ENCODE measurements at regions not wholly inside any gene's neighbourhood (a gene's known extent, or its start where the extent isn't known, plus 50 kb on each side); places are given as distances from the start of the nearest gene placed in this dataset.

GRCh38 chr3:73291541-73291940 lies 230.1 kb downstream of the EBLN2 start:
- no peak for TF ChIP-seq CTCF (conservative IDR thresholded peaks at IDR 0.05; ENCODE audit: low read length)
- no peak overlapping the region for H3K4me3 ChIP-seq (ENCODE audit: low read length)
- DNase-seq (ENCODE audit: low read depth) = no peak

GRCh38 chr3:73292220-73292619 lies 230.8 kb downstream of the EBLN2 start:
- no peak for TF ChIP-seq CTCF (conservative IDR thresholded peaks at IDR 0.05; ENCODE audit: low read length)
- no peak overlapping the region for H3K4me3 ChIP-seq (ENCODE audit: low read length)
- DNase-seq (ENCODE audit: low read depth) = no peak

- no peak for DNase-seq (ENCODE audit: low read depth)
- TF ChIP-seq CTCF (conservative IDR thresholded peaks at IDR 0.05; ENCODE audit: low read length) = no peak
- H3K4me3 ChIP-seq (ENCODE audit: low read length) = no peak overlapping the region
Measured at GRCh38 chr3:73294537-73294936, 233.1 kb downstream of the EBLN2 start.

- TF ChIP-seq CTCF (conservative IDR thresholded peaks at IDR 0.05; ENCODE audit: low read length) = no peak
- DNase-seq (ENCODE audit: low read depth) = no peak
- no peak overlapping the region for H3K4me3 ChIP-seq (ENCODE audit: low read length)
Measured at GRCh38 chr3:73295876-73296635, 234.6 kb downstream of the EBLN2 start.

GRCh38 chr3:73296859-73297258 lies 235.4 kb downstream of the EBLN2 start:
- DNase-seq (ENCODE audit: low read depth) = no peak
- TF ChIP-seq CTCF (conservative IDR thresholded peaks at IDR 0.05; ENCODE audit: low read length) = no peak
- no peak overlapping the region for H3K4me3 ChIP-seq (ENCODE audit: low read length)

- no peak for TF ChIP-seq CTCF (conservative IDR thresholded peaks at IDR 0.05; ENCODE audit: low read length)
- DNase-seq (ENCODE audit: low read depth) = no peak
- no peak overlapping the region for H3K4me3 ChIP-seq (ENCODE audit: low read length)
Measured at GRCh38 chr3:73298243-73299183, 237.1 kb downstream of the EBLN2 start.

Measured in AG10803 (cell line).